ENCODE measurements at regions not wholly inside any gene's neighbourhood (a gene's known extent, or its start where the extent isn't known, plus 50 kb on each side); places are given as distances from the start of the nearest gene placed in this dataset.

DNA sequence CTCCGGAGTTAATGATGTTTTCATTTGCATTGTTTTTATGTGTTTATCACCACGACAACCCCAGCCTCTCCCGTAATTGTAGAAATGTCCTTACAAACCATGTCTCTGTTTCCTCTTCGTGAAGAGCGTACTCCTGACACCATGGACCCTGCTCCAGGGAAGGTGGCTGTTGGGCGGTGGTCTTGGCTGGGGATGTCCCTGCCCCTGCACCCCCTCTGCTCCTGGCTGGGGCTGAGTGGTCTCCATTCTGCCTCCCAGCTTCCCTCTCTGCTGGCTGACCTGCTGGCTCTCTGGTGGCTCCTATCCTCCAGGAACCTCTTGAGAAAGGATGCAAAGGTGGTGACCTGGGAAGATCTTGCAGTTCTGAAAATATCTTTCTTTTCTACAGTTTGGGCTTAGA, 81.1 kb downstream of the ASB1 start:
- Histone ChIP-seq H3K27ac (ENCODE audit: extremely low read depth, low read depth, low read length) (no peak overlapping the region), H3K4me1 (ENCODE audit: control insufficient read depth, insufficient read depth, low read length) (no peaks in the 10 kb centered on the region), H3K9me3 (ENCODE audit: control insufficient read depth, insufficient read depth, low read depth, low read length) (no peaks in the 10 kb centered on the region), H3K4me3 (ENCODE audit: low read depth, low read length) (no peak overlapping the region), H3K36me3 (ENCODE audit: control insufficient read depth in 2 of 2, insufficient read depth in 1 of 2, low read length in 2 of 2) (no peaks in the 10 kb centered on the region)
- POLR2A ChIA-PET, result no interaction called here
- CTCF ChIA-PET, result no interaction called here
- TF ChIP-seq TCF7L2 (IDR thresholded peaks at IDR 0.05; ENCODE audit: borderline replicate concordance, low read depth, low read length) (no peak), ZNF169 (tag by site-specific recombination; IDR thresholded peaks at IDR 0.05) (no peak), ZBTB21 (tag by site-specific recombination; IDR thresholded peaks at IDR 0.05) (no peak), ZNF175 (tag by site-specific recombination; IDR thresholded peaks at IDR 0.05) (no peak), GLI2 (tag by site-specific recombination; IDR thresholded peaks at IDR 0.05; ENCODE audit: borderline replicate concordance, low read depth) (no peak), GLI4 (tag by site-specific recombination; IDR thresholded peaks at IDR 0.05) (no peak), KLF10 (tag by site-specific recombination; IDR thresholded peaks at IDR 0.05) (no peak), ZNF837 (tag by site-specific recombination; IDR thresholded peaks at IDR 0.05) (no peak), ZNF677 (tag by site-specific recombination; IDR thresholded peaks at IDR 0.05) (no peak), HOXC10 (CRISPR knock-in tag; IDR thresholded peaks at IDR 0.05) (no peak), ZNF211 (tag by site-specific recombination; IDR thresholded peaks at IDR 0.05; ENCODE audit: low read depth) (no peak), ZNF140 (tag by site-specific recombination; IDR thresholded peaks at IDR 0.05) (no peak), ZNF76 (tag by site-specific recombination; IDR thresholded peaks at IDR 0.05; ENCODE audit: borderline replicate concordance, low read depth) (no peak), IKZF3 (tag by site-specific recombination; IDR thresholded peaks at IDR 0.05) (no peak)
- TF ChIP-seq, protein P1, sequence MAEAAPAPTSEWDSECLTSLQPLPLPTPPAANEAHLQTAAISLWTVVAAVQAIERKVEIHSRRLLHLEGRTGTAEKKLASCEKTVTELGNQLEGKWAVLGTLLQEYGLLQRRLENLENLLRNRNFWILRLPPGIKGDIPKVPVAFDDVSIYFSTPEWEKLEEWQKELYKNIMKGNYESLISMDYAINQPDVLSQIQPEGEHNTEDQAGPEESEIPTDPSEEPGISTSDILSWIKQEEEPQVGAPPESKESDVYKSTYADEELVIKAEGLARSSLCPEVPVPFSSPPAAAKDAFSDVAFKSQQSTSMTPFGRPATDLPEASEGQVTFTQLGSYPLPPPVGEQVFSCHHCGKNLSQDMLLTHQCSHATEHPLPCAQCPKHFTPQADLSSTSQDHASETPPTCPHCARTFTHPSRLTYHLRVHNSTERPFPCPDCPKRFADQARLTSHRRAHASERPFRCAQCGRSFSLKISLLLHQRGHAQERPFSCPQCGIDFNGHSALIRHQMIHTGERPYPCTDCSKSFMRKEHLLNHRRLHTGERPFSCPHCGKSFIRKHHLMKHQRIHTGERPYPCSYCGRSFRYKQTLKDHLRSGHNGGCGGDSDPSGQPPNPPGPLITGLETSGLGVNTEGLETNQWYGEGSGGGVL (tag by site-specific recombination; IDR thresholded peaks at IDR 0.05), result no peak
- TF ChIP-seq, protein P2, sequence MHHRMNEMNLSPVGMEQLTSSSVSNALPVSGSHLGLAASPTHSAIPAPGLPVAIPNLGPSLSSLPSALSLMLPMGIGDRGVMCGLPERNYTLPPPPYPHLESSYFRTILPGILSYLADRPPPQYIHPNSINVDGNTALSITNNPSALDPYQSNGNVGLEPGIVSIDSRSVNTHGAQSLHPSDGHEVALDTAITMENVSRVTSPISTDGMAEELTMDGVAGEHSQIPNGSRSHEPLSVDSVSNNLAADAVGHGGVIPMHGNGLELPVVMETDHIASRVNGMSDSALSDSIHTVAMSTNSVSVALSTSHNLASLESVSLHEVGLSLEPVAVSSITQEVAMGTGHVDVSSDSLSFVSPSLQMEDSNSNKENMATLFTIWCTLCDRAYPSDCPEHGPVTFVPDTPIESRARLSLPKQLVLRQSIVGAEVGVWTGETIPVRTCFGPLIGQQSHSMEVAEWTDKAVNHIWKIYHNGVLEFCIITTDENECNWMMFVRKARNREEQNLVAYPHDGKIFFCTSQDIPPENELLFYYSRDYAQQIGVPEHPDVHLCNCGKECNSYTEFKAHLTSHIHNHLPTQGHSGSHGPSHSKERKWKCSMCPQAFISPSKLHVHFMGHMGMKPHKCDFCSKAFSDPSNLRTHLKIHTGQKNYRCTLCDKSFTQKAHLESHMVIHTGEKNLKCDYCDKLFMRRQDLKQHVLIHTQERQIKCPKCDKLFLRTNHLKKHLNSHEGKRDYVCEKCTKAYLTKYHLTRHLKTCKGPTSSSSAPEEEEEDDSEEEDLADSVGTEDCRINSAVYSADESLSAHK (tag by site-specific recombination; IDR thresholded peaks at IDR 0.05), result no peak

DNA sequence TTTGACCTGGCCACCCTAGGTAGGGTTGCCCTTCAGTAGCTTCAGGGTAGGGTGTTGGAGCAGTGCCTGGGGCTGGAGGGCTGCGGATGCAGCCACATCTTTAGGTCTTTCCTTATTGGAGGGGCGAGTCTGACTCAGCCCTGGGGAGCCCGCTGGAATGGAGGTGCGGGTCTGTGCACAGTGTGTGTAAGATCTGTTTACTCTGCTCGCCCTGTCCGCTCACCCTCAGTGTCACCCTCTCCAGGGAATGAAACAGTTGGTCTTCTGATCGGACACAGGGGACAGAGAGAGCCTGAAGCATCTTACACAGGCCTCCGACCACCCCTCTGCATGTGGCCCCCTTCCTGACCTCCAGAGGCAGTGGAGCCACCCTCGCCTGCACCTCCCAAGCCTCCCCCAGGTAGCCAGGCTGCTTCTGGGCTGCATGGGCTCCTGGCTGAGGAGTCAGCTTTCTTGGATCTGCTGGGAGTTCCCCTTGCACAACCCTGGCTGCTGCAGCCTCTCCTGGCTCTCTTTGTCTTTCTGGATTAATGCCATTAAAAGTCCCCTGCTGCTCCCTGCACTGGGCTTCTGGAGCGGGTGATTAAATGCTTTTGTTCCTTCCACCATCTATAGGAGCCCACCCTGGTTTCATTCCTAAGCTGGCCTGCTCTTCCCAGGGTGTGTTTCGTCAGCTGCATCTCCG, 82.6 kb downstream of the ASB1 start:
- no peak overlapping the region for H3K27ac ChIP-seq (ENCODE audit: extremely low read depth, low read depth, low read length)
- no peak overlapping the region for H3K4me3 ChIP-seq (ENCODE audit: low read depth, low read length)
- no peaks in the 10 kb centered on the region for H3K4me1 ChIP-seq (ENCODE audit: control insufficient read depth, insufficient read depth, low read length)
- no peaks in the 10 kb centered on the region for H3K9me3 ChIP-seq (ENCODE audit: control insufficient read depth, insufficient read depth, low read depth, low read length)
- ChIA-PET CTCF (no interaction called here), POLR2A (no interaction called here)
- TF ChIP-seq GLIS1 (tag by site-specific recombination; IDR thresholded peaks at IDR 0.05), result peak; percentile 60
- no peak for TF ChIP-seq ZNF701 (tag by site-specific recombination; IDR thresholded peaks at IDR 0.05)
- no peaks in the 10 kb centered on the region for H3K36me3 ChIP-seq (ENCODE audit: control insufficient read depth in 2 of 2, insufficient read depth in 1 of 2, low read length in 2 of 2)

DNA sequence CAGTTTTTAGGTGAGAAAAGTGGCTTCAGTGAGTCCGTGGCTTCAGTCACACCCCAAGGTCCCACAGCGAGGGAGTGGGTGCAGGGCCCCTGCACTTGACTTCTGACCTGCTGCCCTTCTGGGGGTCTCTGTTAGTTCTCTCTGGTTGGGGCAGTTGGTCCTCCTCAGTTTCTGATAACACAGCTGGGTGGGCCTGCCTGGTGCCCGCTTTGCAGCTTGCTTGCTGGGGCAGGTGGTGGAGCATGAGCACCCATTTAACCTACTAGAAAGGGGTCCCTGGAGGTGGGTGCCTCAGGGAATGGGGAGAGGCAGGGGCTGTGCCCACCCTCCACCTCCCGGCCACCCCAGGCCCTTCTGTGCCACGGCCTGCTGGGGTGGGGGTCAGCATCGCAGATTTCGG, 83.2 kb downstream of the ASB1 start:
- Histone ChIP-seq H3K9me3 (ENCODE audit: control insufficient read depth, insufficient read depth, low read depth, low read length) (no peaks in the 10 kb centered on the region), H3K4me3 (ENCODE audit: low read depth, low read length) (no peak overlapping the region), H3K27ac (ENCODE audit: extremely low read depth, low read depth, low read length) (no peak overlapping the region), H3K36me3 (ENCODE audit: control insufficient read depth in 2 of 2, insufficient read depth in 1 of 2, low read length in 2 of 2) (no peaks in the 10 kb centered on the region), H3K4me1 (ENCODE audit: control insufficient read depth, insufficient read depth, low read length) (no peaks in the 10 kb centered on the region)
- ChIA-PET POLR2A (no interaction called here), CTCF (no interaction called here)
- TF ChIP-seq MYNN (tag by site-specific recombination; IDR thresholded peaks at IDR 0.05; ENCODE audit: borderline replicate concordance) (no peak), ZNF514 (tag by site-specific recombination; IDR thresholded peaks at IDR 0.05) (no peak), ZSCAN30 (tag by site-specific recombination; IDR thresholded peaks at IDR 0.05) (no peak), ZNF521 (tag by site-specific recombination; IDR thresholded peaks at IDR 0.05) (no peak), ZNF274 (IDR thresholded peaks at IDR 0.05; ENCODE audit: low read length) (no peak), ZNF274 (tag by site-specific recombination; IDR thresholded peaks at IDR 0.05; ENCODE audit: borderline replicate concordance) (no peak), REPIN1 (tag by site-specific recombination; IDR thresholded peaks at IDR 0.05; ENCODE audit: low read depth) (no peak), HOXC10 (CRISPR knock-in tag; IDR thresholded peaks at IDR 0.05) (no peak), SP3 (tag by site-specific recombination; IDR thresholded peaks at IDR 0.05) (no peak)
- TF ChIP-seq, protein P1 (tag by site-specific recombination; IDR thresholded peaks at IDR 0.05), result no peak
